Sigmoid colon (tissue), 4 donors: ENCODE measurements at regions not wholly inside any gene's neighbourhood (a gene's known extent, or its start where the extent isn't known, plus 50 kb on each side); places are given as distances from the start of the nearest gene placed in this dataset.

Source experiments
- CTCF ChIP-seq, 4 experiments: fragments of 450-650 bp in 3 of 4; fragments of 200-600 bp in 1 of 4; IDR thresholded peaks; one replicate each; pipeline ENCODE4 v1.5.1; 2016 to 2019; ENCODE audit warnings: antibody characterized with exemption in 4 of 4, mild to moderate bottlenecking in 3 of 4, moderate library complexity in 2 of 4
- POLR2A ChIP-seq, 2 donors: fragments of 450-650 bp; IDR thresholded peaks; one replicate each; pipeline ENCODE4 v1.6.1; 2016; ENCODE audit warnings: antibody characterized with exemption in 2 of 2, mild to moderate bottlenecking in 2 of 2, moderate library complexity in 2 of 2
- POLR2AphosphoS5 ChIP-seq, 4 donors: sonication (generic); formaldehyde crosslinking; IDR thresholded peaks; one replicate each; pipeline ENCODE4 v1.6.1; 2017; ENCODE audit warnings: antibody characterized with exemption in 4 of 4

GRCh38 chr20:43247361-43247760 lies 57.7 kb upstream of the PTPRT start:
- no peak for TF ChIP-seq POLR2A (IDR thresholded peaks at IDR 0.05)
- TF ChIP-seq CTCF (IDR thresholded peaks at IDR 0.05), result no peak
- no peak for TF ChIP-seq POLR2AphosphoS5 (IDR thresholded peaks at IDR 0.05)
